ENCODE measurements at regions not wholly inside any gene's neighbourhood (a gene's known extent, or its start where the extent isn't known, plus 50 kb on each side); places are given as distances from the start of the nearest gene placed in this dataset.

GRCh38 chr16:80158766-80159165, 382.0 kb upstream of the DYNLRB2 start:
- Histone ChIP-seq H3K4me1 (ENCODE audit: insufficient read depth, low read length, poor library complexity, severe bottlenecking) (no peaks in the 10 kb centered on the region), H3K9ac (ENCODE audit: low read depth, low read length, poor library complexity, severe bottlenecking) (no peak overlapping the region), H3K9me3 (ENCODE audit: insufficient read depth, low read depth, low read length) (no peaks in the 10 kb centered on the region), H4K20me1 (ENCODE audit: insufficient read depth, low read length, poor library complexity, severe bottlenecking) (no peaks in the 10 kb centered on the region), H3K36me3 (ENCODE audit: insufficient read depth, low read length) (no peaks in the 10 kb centered on the region), H3K27me3 (ENCODE audit: insufficient read depth, low read length, poor library complexity, severe bottlenecking) (no peaks in the 10 kb centered on the region), H3K4me3 (ENCODE audit: low read length, poor library complexity, severe bottlenecking) (no peak overlapping the region), H2AFZ (ENCODE audit: low read length) (no peak overlapping the region), H3F3A (ENCODE audit: low read depth) (no peaks in the 10 kb centered on the region), H3K9me2 (replicated peaks; ENCODE audit: low read depth, low read length) (no peaks in the 10 kb centered on the region), H3K4me2 (ENCODE audit: low read depth, low read length, poor library complexity, severe bottlenecking) (no peak overlapping the region), H3K79me2 (ENCODE audit: insufficient read depth, low read length) (no peaks in the 10 kb centered on the region)
- TF ChIP-seq EZH2phosphoT487 (IDR thresholded peaks at IDR 0.05; ENCODE audit: borderline replicate concordance) (no peak), CTCF (conservative IDR thresholded peaks at IDR 0.05; ENCODE audit: low read length) (no peak)

- Histone ChIP-seq H2AFZ (ENCODE audit: low read length) (no peak overlapping the region), H3K79me2 (ENCODE audit: insufficient read depth, low read length) (no peaks in the 10 kb centered on the region), H4K20me1 (ENCODE audit: insufficient read depth, low read length, poor library complexity, severe bottlenecking) (no peaks in the 10 kb centered on the region), H3K4me2 (ENCODE audit: low read depth, low read length, poor library complexity, severe bottlenecking) (no peak overlapping the region), H3K4me3 (ENCODE audit: low read length, poor library complexity, severe bottlenecking) (no peak overlapping the region), H3K27me3 (ENCODE audit: insufficient read depth, low read length, poor library complexity, severe bottlenecking) (no peaks in the 10 kb centered on the region), H3K9ac (ENCODE audit: low read depth, low read length, poor library complexity, severe bottlenecking) (no peak overlapping the region), H3K9me2 (replicated peaks; ENCODE audit: low read depth, low read length) (no peaks in the 10 kb centered on the region; the same call in 1 of the 2 replicates), H3K9me3 (ENCODE audit: insufficient read depth, low read depth, low read length) (no peaks in the 10 kb centered on the region), H3K4me1 (ENCODE audit: insufficient read depth, low read length, poor library complexity, severe bottlenecking) (no peaks in the 10 kb centered on the region), H3F3A (ENCODE audit: low read depth) (no peaks in the 10 kb centered on the region), H3K36me3 (ENCODE audit: insufficient read depth, low read length) (no peaks in the 10 kb centered on the region)
- TF ChIP-seq EZH2phosphoT487 (IDR thresholded peaks at IDR 0.05; ENCODE audit: borderline replicate concordance), result no peak
- no peak for TF ChIP-seq CTCF (conservative IDR thresholded peaks at IDR 0.05; ENCODE audit: low read length)
These were observed 389.1 kb upstream of the DYNLRB2 start for GRCh38 chr16:80151722-80152111.

- TF ChIP-seq EZH2phosphoT487 (IDR thresholded peaks at IDR 0.05; ENCODE audit: borderline replicate concordance), result no peak
- no peak for TF ChIP-seq CTCF (conservative IDR thresholded peaks at IDR 0.05; ENCODE audit: low read length)
- Histone ChIP-seq H3K4me1 (ENCODE audit: insufficient read depth, low read length, poor library complexity, severe bottlenecking) (no peaks in the 10 kb centered on the region), H3F3A (ENCODE audit: low read depth) (no peaks in the 10 kb centered on the region), H3K36me3 (ENCODE audit: insufficient read depth, low read length) (no peaks in the 10 kb centered on the region), H3K79me2 (ENCODE audit: insufficient read depth, low read length) (no peaks in the 10 kb centered on the region), H3K9me2 (replicated peaks; ENCODE audit: low read depth, low read length) (no peaks in the 10 kb centered on the region; the same call in 1 of the 2 replicates), H3K27me3 (ENCODE audit: insufficient read depth, low read length, poor library complexity, severe bottlenecking) (no peaks in the 10 kb centered on the region), H2AFZ (ENCODE audit: low read length) (no peak overlapping the region), H4K20me1 (ENCODE audit: insufficient read depth, low read length, poor library complexity, severe bottlenecking) (no peaks in the 10 kb centered on the region), H3K9me3 (ENCODE audit: insufficient read depth, low read depth, low read length) (no peaks in the 10 kb centered on the region), H3K4me3 (ENCODE audit: low read length, poor library complexity, severe bottlenecking) (no peak overlapping the region), H3K9ac (ENCODE audit: low read depth, low read length, poor library complexity, severe bottlenecking) (no peak overlapping the region), H3K4me2 (ENCODE audit: low read depth, low read length, poor library complexity, severe bottlenecking) (no peak overlapping the region)
These were observed 389.6 kb upstream of the DYNLRB2 start for GRCh38 chr16:80150978-80151721.
